ENCODE measurements at regions not wholly inside any gene's neighbourhood (a gene's known extent, or its start where the extent isn't known, plus 50 kb on each side); places are given as distances from the start of the nearest gene placed in this dataset.

- H3K27me3 ChIP-seq (ENCODE audit: control insufficient read depth in 1 of 2, insufficient read depth in 2 of 2, low read length in 2 of 2): no peaks in the 10 kb centered on the region
- H3K36me3 ChIP-seq (ENCODE audit: control insufficient read depth in 2 of 2, insufficient read depth in 2 of 2, low read length in 1 of 2): no peaks in the 10 kb centered on the region
- 73 to 75% methylated on average over 1 of the region's 1 CpG for WGBS, 2 donors
- peaks cover 0 to 4% of the 10 kb centered on the region in 2 donors for H3K4me1 ChIP-seq (ENCODE audit: control insufficient read depth in 2 of 2, insufficient read depth in 2 of 2, low read length in 1 of 2)
- no peak overlapping the region for H3K27ac ChIP-seq (ENCODE audit: low read depth in 2 of 2, low read length in 1 of 2)
- no peak overlapping the region for H3K4me3 ChIP-seq (ENCODE audit: low read depth in 1 of 2, low read length in 2 of 2)
- no peaks in the 10 kb centered on the region for H3K9me3 ChIP-seq (ENCODE audit: control insufficient read depth in 2 of 2, insufficient read depth in 1 of 2, low read depth in 1 of 2, low read length in 1 of 2)
These were observed 67.2 kb upstream of the CCDC190 start for GRCh38 chr1:162928141-162928540.

GRCh38 chr1:162927421-162927820, 66.4 kb upstream of the CCDC190 start:
- Histone ChIP-seq H3K9me3 (ENCODE audit: control insufficient read depth in 2 of 2, insufficient read depth in 1 of 2, low read depth in 1 of 2, low read length in 1 of 2) (no peaks in the 10 kb centered on the region), H3K4me3 (ENCODE audit: low read depth in 1 of 2, low read length in 2 of 2) (no peak overlapping the region), H3K36me3 (ENCODE audit: control insufficient read depth in 2 of 2, insufficient read depth in 2 of 2, low read length in 1 of 2) (no peaks in the 10 kb centered on the region), H3K27me3 (ENCODE audit: control insufficient read depth in 1 of 2, insufficient read depth in 2 of 2, low read length in 2 of 2) (no peaks in the 10 kb centered on the region), H3K27ac (ENCODE audit: low read depth in 2 of 2, low read length in 1 of 2) (no peak overlapping the region), H3K4me1 (ENCODE audit: control insufficient read depth in 2 of 2, insufficient read depth in 2 of 2, low read length in 1 of 2) (peaks cover 0 to 4% of the 10 kb centered on the region in 2 donors)
- 91 to 94% methylated on average over 5 of the region's 5 CpGs for WGBS, 2 donors

DNA sequence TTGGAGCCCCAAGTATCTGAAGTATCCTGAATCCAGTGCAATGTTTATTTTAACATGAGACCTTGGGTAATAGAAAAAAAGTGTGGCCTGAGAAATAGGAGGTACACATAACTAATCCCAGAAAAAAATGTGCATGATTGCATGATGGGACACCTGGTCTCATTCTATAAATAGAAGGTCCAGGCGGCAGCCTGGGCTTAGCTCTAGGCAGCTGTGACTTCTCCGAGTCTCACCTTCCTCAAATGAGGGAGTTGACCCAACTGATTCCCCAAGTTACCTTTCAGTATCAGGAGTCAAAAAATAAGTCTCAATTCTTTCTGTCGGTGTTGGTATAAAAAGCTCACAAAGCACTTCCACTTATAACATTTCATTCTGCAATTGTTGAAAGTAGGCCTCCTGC, 65.9 kb upstream of the CCDC190 start:
- Histone ChIP-seq H3K36me3 (ENCODE audit: control insufficient read depth in 2 of 2, insufficient read depth in 2 of 2, low read length in 1 of 2) (no peaks in the 10 kb centered on the region), H3K4me1 (ENCODE audit: control insufficient read depth in 2 of 2, insufficient read depth in 2 of 2, low read length in 1 of 2) (peaks cover 0 to 4% of the 10 kb centered on the region in 2 donors), H3K27me3 (ENCODE audit: control insufficient read depth in 1 of 2, insufficient read depth in 2 of 2, low read length in 2 of 2) (no peaks in the 10 kb centered on the region), H3K9me3 (ENCODE audit: control insufficient read depth in 2 of 2, insufficient read depth in 1 of 2, low read depth in 1 of 2, low read length in 1 of 2) (no peaks in the 10 kb centered on the region), H3K27ac (ENCODE audit: low read depth in 2 of 2, low read length in 1 of 2) (no peak overlapping the region), H3K4me3 (ENCODE audit: low read depth in 1 of 2, low read length in 2 of 2) (no peak overlapping the region)
- WGBS, 2 donors: 82 to 89% methylated on average over 3 of the region's 3 CpGs

DNA sequence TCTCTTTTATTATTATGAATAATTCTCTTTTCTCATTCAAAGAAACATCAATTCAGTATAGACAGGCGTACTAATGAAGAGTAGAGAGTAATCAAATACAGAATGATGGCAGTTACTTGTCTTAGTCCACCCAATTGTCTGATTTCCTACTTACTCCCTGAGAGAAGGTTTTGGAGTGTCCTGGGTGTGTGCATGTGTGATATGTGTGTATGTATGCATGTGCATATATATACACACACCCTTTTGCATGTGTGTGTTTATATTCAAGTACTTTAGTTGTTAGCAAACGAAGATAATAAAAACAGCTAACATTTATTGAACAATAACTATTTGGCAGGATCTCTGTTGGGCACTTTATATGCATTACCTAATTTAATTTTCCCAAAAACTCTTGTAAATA, 63.2 kb upstream of the CCDC190 start:
- no peak overlapping the region for H3K4me3 ChIP-seq (ENCODE audit: low read depth in 1 of 2, low read length in 2 of 2)
- H3K27ac ChIP-seq (ENCODE audit: low read depth in 2 of 2, low read length in 1 of 2): no peak overlapping the region
- no peaks in the 10 kb centered on the region for H3K27me3 ChIP-seq (ENCODE audit: control insufficient read depth in 1 of 2, insufficient read depth in 2 of 2, low read length in 2 of 2)
- H3K36me3 ChIP-seq (ENCODE audit: control insufficient read depth in 2 of 2, insufficient read depth in 2 of 2, low read length in 1 of 2): no peaks in the 10 kb centered on the region
- no peaks in the 10 kb centered on the region for H3K9me3 ChIP-seq (ENCODE audit: control insufficient read depth in 2 of 2, insufficient read depth in 1 of 2, low read depth in 1 of 2, low read length in 1 of 2)
- 69 to 79% methylated on average over 2 of the region's 2 CpGs for WGBS, 2 donors
- H3K4me1 ChIP-seq (ENCODE audit: control insufficient read depth in 2 of 2, insufficient read depth in 2 of 2, low read length in 1 of 2): peaks cover 0 to 2% of the 10 kb centered on the region in 2 donors

- 42 to 43% methylated on average over 2 of the region's 2 CpGs for WGBS, 2 donors
- H3K9me3 ChIP-seq (ENCODE audit: control insufficient read depth in 2 of 2, insufficient read depth in 1 of 2, low read depth in 1 of 2, low read length in 1 of 2): no peaks in the 10 kb centered on the region
- H3K4me1 ChIP-seq (ENCODE audit: control insufficient read depth in 2 of 2, insufficient read depth in 2 of 2, low read length in 1 of 2): no peaks in the 10 kb centered on the region
- no peaks in the 10 kb centered on the region for H3K27me3 ChIP-seq (ENCODE audit: control insufficient read depth in 1 of 2, insufficient read depth in 2 of 2, low read length in 2 of 2)
- no peaks in the 10 kb centered on the region for H3K36me3 ChIP-seq (ENCODE audit: control insufficient read depth in 2 of 2, insufficient read depth in 2 of 2, low read length in 1 of 2)
- H3K4me3 ChIP-seq (ENCODE audit: low read depth in 1 of 2, low read length in 2 of 2): no peak overlapping the region
- H3K27ac ChIP-seq (ENCODE audit: low read depth in 2 of 2, low read length in 1 of 2): no peak overlapping the region
These were observed 61.2 kb upstream of the CCDC190 start for GRCh38 chr1:162922201-162922600.

- Histone ChIP-seq H3K27me3 (ENCODE audit: control insufficient read depth in 1 of 2, insufficient read depth in 2 of 2, low read length in 2 of 2) (no peaks in the 10 kb centered on the region), H3K4me3 (ENCODE audit: low read depth in 1 of 2, low read length in 2 of 2) (no peak overlapping the region), H3K27ac (ENCODE audit: low read depth in 2 of 2, low read length in 1 of 2) (no peak overlapping the region), H3K36me3 (ENCODE audit: control insufficient read depth in 2 of 2, insufficient read depth in 2 of 2, low read length in 1 of 2) (no peaks in the 10 kb centered on the region), H3K4me1 (ENCODE audit: control insufficient read depth in 2 of 2, insufficient read depth in 2 of 2, low read length in 1 of 2) (no peaks in the 10 kb centered on the region), H3K9me3 (ENCODE audit: control insufficient read depth in 2 of 2, insufficient read depth in 1 of 2, low read depth in 1 of 2, low read length in 1 of 2) (no peaks in the 10 kb centered on the region)
- 89 to 91% methylated on average over 3 of the region's 3 CpGs for WGBS, 2 donors
These were observed 60.3 kb upstream of the CCDC190 start for GRCh38 chr1:162921311-162921710.

- WGBS, 2 donors: 85 to 86% methylated on average over 6 of the region's 6 CpGs
- no peak overlapping the region for H3K27ac ChIP-seq (ENCODE audit: low read depth in 2 of 2, low read length in 1 of 2)
- no peaks in the 10 kb centered on the region for H3K27me3 ChIP-seq (ENCODE audit: control insufficient read depth in 1 of 2, insufficient read depth in 2 of 2, low read length in 2 of 2)
These were observed 58.1 kb upstream of the CCDC190 start for GRCh38 chr1:162919034-162919433.

GRCh38 chr1:162918151-162918754, 57.3 kb upstream of the CCDC190 start:
- H3K36me3 ChIP-seq (ENCODE audit: control insufficient read depth in 2 of 2, insufficient read depth in 2 of 2, low read length in 1 of 2): no peaks in the 10 kb centered on the region
- H3K27me3 ChIP-seq (ENCODE audit: control insufficient read depth in 1 of 2, insufficient read depth in 2 of 2, low read length in 2 of 2): no peaks in the 10 kb centered on the region
- 67 to 83% methylated on average over 8 of the region's 8 CpGs for WGBS, 2 donors
- no peak overlapping the region for H3K4me3 ChIP-seq (ENCODE audit: low read depth in 1 of 2, low read length in 2 of 2)
- H3K27ac ChIP-seq (ENCODE audit: low read depth in 2 of 2, low read length in 1 of 2): no peak overlapping the region
- H3K4me1 ChIP-seq (ENCODE audit: control insufficient read depth in 2 of 2, insufficient read depth in 2 of 2, low read length in 1 of 2): no peaks in the 10 kb centered on the region
- H3K9me3 ChIP-seq (ENCODE audit: control insufficient read depth in 2 of 2, insufficient read depth in 1 of 2, low read depth in 1 of 2, low read length in 1 of 2): no peaks in the 10 kb centered on the region

More at GRCh38 chr1:162919034-162919433, 58.1 kb upstream of the CCDC190 start:
- Histone ChIP-seq H3K4me3 (ENCODE audit: low read depth in 1 of 2, low read length in 2 of 2) (no peak overlapping the region), H3K9me3 (ENCODE audit: control insufficient read depth in 2 of 2, insufficient read depth in 1 of 2, low read depth in 1 of 2, low read length in 1 of 2) (no peaks in the 10 kb centered on the region), H3K4me1 (ENCODE audit: control insufficient read depth in 2 of 2, insufficient read depth in 2 of 2, low read length in 1 of 2) (no peaks in the 10 kb centered on the region), H3K36me3 (ENCODE audit: control insufficient read depth in 2 of 2, insufficient read depth in 2 of 2, low read length in 1 of 2) (no peaks in the 10 kb centered on the region)

DNA sequence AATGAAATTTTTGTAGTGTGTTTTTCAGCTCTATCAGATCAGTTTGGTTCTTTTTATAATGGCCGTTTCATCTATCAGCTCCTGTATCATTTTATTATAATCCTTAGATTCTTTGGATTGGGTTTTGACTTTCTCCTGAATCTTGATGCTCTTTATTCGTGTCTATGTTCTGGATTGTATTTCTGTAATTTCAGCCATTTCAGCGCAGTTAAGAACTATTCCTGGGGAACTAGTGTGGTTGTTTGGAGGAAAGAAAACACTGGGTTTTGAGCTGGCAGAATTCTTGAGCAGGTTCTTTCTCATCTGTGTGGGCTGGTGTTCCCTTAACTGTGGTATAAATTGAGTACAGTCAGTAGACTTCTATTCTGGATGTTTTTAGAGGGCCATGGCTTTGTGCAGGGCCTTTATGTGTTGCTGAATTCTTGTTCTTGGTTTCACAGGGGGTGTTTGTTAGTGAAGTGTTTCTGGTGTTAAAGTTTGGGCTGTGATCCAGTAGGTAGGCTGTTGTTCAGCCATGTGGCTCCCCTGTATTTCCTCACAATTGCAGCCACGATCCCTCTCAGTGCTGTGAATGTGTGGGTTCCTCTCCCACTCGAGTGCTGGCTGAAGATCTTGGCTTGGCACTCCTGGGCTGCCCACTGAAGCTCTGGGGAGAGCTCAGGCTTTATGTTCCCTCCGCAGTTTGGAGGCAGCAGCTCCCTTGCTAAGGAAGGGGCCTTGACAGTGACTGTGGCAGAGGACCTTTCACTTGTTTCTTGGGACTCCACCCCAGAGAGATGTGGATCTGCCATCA, 56.0 kb upstream of the CCDC190 start:
- H3K9me3 ChIP-seq (ENCODE audit: control insufficient read depth in 2 of 2, insufficient read depth in 1 of 2, low read depth in 1 of 2, low read length in 1 of 2): no peaks in the 10 kb centered on the region
- 81 to 86% methylated on average over 6 of the region's 6 CpGs for WGBS, 2 donors
- H3K4me1 ChIP-seq (ENCODE audit: control insufficient read depth in 2 of 2, insufficient read depth in 2 of 2, low read length in 1 of 2): no peaks in the 10 kb centered on the region
- H3K4me3 ChIP-seq (ENCODE audit: low read depth in 1 of 2, low read length in 2 of 2): no peak overlapping the region
- H3K36me3 ChIP-seq (ENCODE audit: control insufficient read depth in 2 of 2, insufficient read depth in 2 of 2, low read length in 1 of 2): no peaks in the 10 kb centered on the region
- H3K27ac ChIP-seq (ENCODE audit: low read depth in 2 of 2, low read length in 1 of 2): no peak overlapping the region
- no peaks in the 10 kb centered on the region for H3K27me3 ChIP-seq (ENCODE audit: control insufficient read depth in 1 of 2, insufficient read depth in 2 of 2, low read length in 2 of 2)

- Histone ChIP-seq H3K27ac (ENCODE audit: low read depth in 2 of 2, low read length in 1 of 2) (no peak overlapping the region), H3K4me3 (ENCODE audit: low read depth in 1 of 2, low read length in 2 of 2) (no peak overlapping the region), H3K36me3 (ENCODE audit: control insufficient read depth in 2 of 2, insufficient read depth in 2 of 2, low read length in 1 of 2) (no peaks in the 10 kb centered on the region), H3K9me3 (ENCODE audit: control insufficient read depth in 2 of 2, insufficient read depth in 1 of 2, low read depth in 1 of 2, low read length in 1 of 2) (no peaks in the 10 kb centered on the region), H3K4me1 (ENCODE audit: control insufficient read depth in 2 of 2, insufficient read depth in 2 of 2, low read length in 1 of 2) (no peaks in the 10 kb centered on the region), H3K27me3 (ENCODE audit: control insufficient read depth in 1 of 2, insufficient read depth in 2 of 2, low read length in 2 of 2) (no peaks in the 10 kb centered on the region)
- WGBS, 2 donors: 50 to 66% methylated on average over 2 of the region's 2 CpGs
These were observed 55.4 kb upstream of the CCDC190 start for GRCh38 chr1:162916407-162916806.
